NB4 (cell line): ENCODE measurements at regions not wholly inside any gene's neighbourhood (a gene's known extent, or its start where the extent isn't known, plus 50 kb on each side); places are given as distances from the start of the nearest gene placed in this dataset.

ENCODE experiments used
- DNase-seq: peaks from one replicate; pipeline ENCODE4 v3.0.0; 2010; ENCODE audit warnings: low read depth
- H3K4me3 ChIP-seq: one replicate; pipeline ENCODE4 v1.5.1; 2011; ENCODE audit warnings: mild to moderate bottlenecking, low read depth, low read length, moderate library complexity
- MAX ChIP-seq: IDR thresholded peaks from 2 replicates; pipeline ENCODE4 v1.6.1; 2011; ENCODE audit warnings: low read depth, low read length
- MYC ChIP-seq: IDR thresholded peaks from 2 replicates; pipeline ENCODE4 v1.6.1; 2011; ENCODE audit warnings: low read depth, low read length
- POLR2A ChIP-seq: IDR thresholded peaks from 2 replicates; pipeline ENCODE4 v1.6.1; 2011; ENCODE audit warnings: mild to moderate bottlenecking; ENCODE audit not compliant: insufficient read length; ENCODE audit errors: extremely low read depth
- TF ChIP-seq, protein P1 (sequence below): IDR thresholded peaks from one replicate; pipeline ENCODE4 v1.5.1; 2012; ENCODE audit warnings: low read depth, low read length

GRCh38 chr3:132241776-132242514 is 75.3 kb upstream of the ACP3 start:
- no peak for DNase-seq
- TF ChIP-seq MYC (no peak), POLR2A (no peak), MAX (no peak)
- TF ChIP-seq, protein P1, sequence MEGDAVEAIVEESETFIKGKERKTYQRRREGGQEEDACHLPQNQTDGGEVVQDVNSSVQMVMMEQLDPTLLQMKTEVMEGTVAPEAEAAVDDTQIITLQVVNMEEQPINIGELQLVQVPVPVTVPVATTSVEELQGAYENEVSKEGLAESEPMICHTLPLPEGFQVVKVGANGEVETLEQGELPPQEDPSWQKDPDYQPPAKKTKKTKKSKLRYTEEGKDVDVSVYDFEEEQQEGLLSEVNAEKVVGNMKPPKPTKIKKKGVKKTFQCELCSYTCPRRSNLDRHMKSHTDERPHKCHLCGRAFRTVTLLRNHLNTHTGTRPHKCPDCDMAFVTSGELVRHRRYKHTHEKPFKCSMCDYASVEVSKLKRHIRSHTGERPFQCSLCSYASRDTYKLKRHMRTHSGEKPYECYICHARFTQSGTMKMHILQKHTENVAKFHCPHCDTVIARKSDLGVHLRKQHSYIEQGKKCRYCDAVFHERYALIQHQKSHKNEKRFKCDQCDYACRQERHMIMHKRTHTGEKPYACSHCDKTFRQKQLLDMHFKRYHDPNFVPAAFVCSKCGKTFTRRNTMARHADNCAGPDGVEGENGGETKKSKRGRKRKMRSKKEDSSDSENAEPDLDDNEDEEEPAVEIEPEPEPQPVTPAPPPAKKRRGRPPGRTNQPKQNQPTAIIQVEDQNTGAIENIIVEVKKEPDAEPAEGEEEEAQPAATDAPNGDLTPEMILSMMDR, result no peak
- no peak overlapping the region for H3K4me3 ChIP-seq

- no peak for DNase-seq
- TF ChIP-seq, protein P1, result no peak
- TF ChIP-seq MAX (no peak), MYC (no peak), POLR2A (no peak)
- H3K4me3 ChIP-seq, result no peak overlapping the region
These were observed 74.4 kb upstream of the ACP3 start for GRCh38 chr3:132242790-132243189.

DNA sequence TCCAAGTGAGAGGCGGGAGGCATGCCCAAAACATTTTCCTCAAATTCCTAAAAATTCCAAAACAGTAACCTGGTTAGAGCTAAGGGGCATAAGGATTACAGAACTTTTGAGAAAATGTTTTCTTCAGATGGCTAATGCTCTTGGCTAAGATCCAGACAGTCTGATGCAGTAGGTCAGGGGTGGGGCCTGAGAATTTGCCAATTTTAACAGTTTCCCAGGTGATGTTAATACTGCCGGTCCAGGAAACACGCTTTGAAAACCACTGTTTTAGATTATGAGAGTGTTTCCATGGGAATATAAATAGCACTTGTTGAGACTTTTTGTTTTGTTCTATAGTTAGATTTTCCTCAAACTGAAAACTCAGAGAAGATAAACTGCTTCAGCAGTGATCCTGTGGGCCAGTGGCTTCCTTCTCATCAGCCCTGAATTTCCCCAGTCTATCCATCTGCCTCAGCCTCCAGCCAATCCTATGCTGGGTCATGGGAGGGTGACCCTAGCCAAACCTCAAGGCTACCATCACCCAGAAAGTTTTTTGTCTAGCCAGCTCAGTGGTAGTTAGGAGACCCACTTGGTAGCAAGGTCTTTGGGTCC is 71.6 kb upstream of the ACP3 start:
- no peak for DNase-seq
- TF ChIP-seq MYC (no peak), POLR2A (no peak), MAX (no peak)
- TF ChIP-seq, protein P1, result no peak
- H3K4me3 ChIP-seq, result no peak overlapping the region

- H3K4me3 ChIP-seq, result no peak overlapping the region
- TF ChIP-seq, protein P1, result no peak
- no peak for TF ChIP-seq MAX
- no peak for TF ChIP-seq POLR2A
- TF ChIP-seq MYC, result no peak
- DNase-seq, result no peak
These were observed 71.0 kb upstream of the ACP3 start for GRCh38 chr3:132246212-132246611.

DNA sequence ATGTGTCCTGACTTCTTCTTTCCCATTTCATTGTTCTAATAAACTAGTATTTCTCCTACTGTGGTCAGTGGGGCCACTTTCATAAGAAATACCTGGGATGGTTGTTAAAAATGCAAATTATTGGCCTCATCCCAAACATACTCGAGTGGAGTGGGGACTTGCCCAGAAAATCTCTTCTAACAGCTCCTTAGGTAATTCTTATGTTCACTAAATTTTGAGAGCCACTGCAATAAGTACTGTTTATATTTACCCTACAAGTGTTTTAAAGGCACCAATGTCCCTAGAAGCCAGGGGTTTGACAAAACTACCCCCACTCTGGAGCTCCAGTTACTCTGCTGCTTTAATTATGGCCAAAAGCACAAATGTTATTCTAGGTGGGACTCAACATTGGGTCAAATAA is 70.0 kb upstream of the ACP3 start:
- TF ChIP-seq MAX (no peak), POLR2A (no peak), MYC (no peak)
- TF ChIP-seq, protein P1, result no peak
- H3K4me3 ChIP-seq, result no peak overlapping the region
- no peak for DNase-seq
